Fibroblast of lung (primary cell): ENCODE measurements at regions not wholly inside any gene's neighbourhood (a gene's known extent, or its start where the extent isn't known, plus 50 kb on each side); places are given as distances from the start of the nearest gene placed in this dataset.

Experiments
- CTCF ChIP-seq, 2 donors: IDR thresholded peaks in 1 of 2; conservative IDR thresholded peaks in 1 of 2; 1 replicate in 1 of 2; 2 replicates in 1 of 2; pipeline ENCODE4 v1.5.1; 2011 to 2012; ENCODE audit warnings: low read length in 2 of 2, control low read depth in 1 of 2, inconsistent platforms in 1 of 2, low read depth in 1 of 2, mild to moderate bottlenecking in 1 of 2
- EZH2 ChIP-seq: IDR thresholded peaks from 2 replicates; pipeline ENCODE4 v1.5.1; 2012; ENCODE audit warnings: low read length, control low read depth, mild to moderate bottlenecking; ENCODE audit errors: missing control alignments

- TF ChIP-seq CTCF (conservative IDR thresholded peaks at IDR 0.05 in 1 of 2, IDR thresholded peaks at IDR 0.05 in 1 of 2; ENCODE audit: low read depth in 1 of 2, low read length in 2 of 2) (no peak), EZH2 (no peak)
These were observed 58.7 kb upstream of the BTRC start for GRCh38 chr10:101295261-101295660.
